LNCAP (cell line): ENCODE measurements at regions not wholly inside any gene's neighbourhood (a gene's known extent, or its start where the extent isn't known, plus 50 kb on each side); places are given as distances from the start of the nearest gene placed in this dataset.

ENCODE experiments used
- CTCF ChIP-seq: fragments of 450-650 bp; IDR thresholded peaks from 2 replicates; pipeline ENCODE4 v1.5.1; 2017; ENCODE audit warnings: mild to moderate bottlenecking

GRCh38 chr14:48751293-48751692 is 834.9 kb downstream of the RPS29 start:
- no peak for TF ChIP-seq CTCF

GRCh38 chr14:48748151-48748675 is 838.0 kb downstream of the RPS29 start:
- TF ChIP-seq CTCF, result no peak

GRCh38 chr14:48747561-48748089 is 838.6 kb downstream of the RPS29 start:
- no peak for TF ChIP-seq CTCF

- TF ChIP-seq CTCF, result no peak
These were observed 842.0 kb downstream of the RPS29 start for GRCh38 chr14:48744202-48744601.

GRCh38 chr14:48738186-48738925 is 847.8 kb downstream of the RPS29 start:
- no peak for TF ChIP-seq CTCF

- no peak for TF ChIP-seq CTCF
These were observed 850.6 kb downstream of the RPS29 start for GRCh38 chr14:48735607-48736006.

- no peak for TF ChIP-seq CTCF
These were observed 854.9 kb downstream of the RPS29 start for GRCh38 chr14:48731260-48731659.
